HG02885 (cell line): ENCODE measurements at regions not wholly inside any gene's neighbourhood (a gene's known extent, or its start where the extent isn't known, plus 50 kb on each side); places are given as distances from the start of the nearest gene placed in this dataset.

ENCODE experiments used
- ATAC-seq: cut with Tn5 transposase; IDR thresholded peaks from one replicate; pipeline ENCODE4 v1.9.1; 2021; ENCODE audit warnings: mild to moderate bottlenecking; ENCODE audit not compliant: unreplicated experiment, poor library complexity

- ATAC-seq = no peak
Measured at GRCh38 chr7:50178166-50178565, 85.1 kb upstream of the ZPBP start.

GRCh38 chr7:50174948-50175347 lies 81.9 kb upstream of the ZPBP start:
- no peak for ATAC-seq

- ATAC-seq = peak; percentile 74
Measured at GRCh38 chr7:50166997-50167965, 74.2 kb upstream of the ZPBP start.

- no peak for ATAC-seq
Measured at GRCh38 chr7:50164559-50165170, 71.6 kb upstream of the ZPBP start.

- no peak for ATAC-seq
Measured at GRCh38 chr7:50160206-50160605, 67.2 kb upstream of the ZPBP start.

GRCh38 chr7:50159154-50159553 lies 66.1 kb upstream of the ZPBP start:
- no peak for ATAC-seq

GRCh38 chr7:50156706-50157105 lies 63.7 kb upstream of the ZPBP start:
- no peak for ATAC-seq

GRCh38 chr7:50156163-50156562 lies 63.1 kb upstream of the ZPBP start:
- ATAC-seq = no peak

- no peak for ATAC-seq
Measured at GRCh38 chr7:50155755-50156154, 62.7 kb upstream of the ZPBP start.

GRCh38 chr7:50153995-50154394 lies 60.9 kb upstream of the ZPBP start:
- no peak for ATAC-seq

- ATAC-seq = no peak
Measured at GRCh38 chr7:50153148-50153547, 60.1 kb upstream of the ZPBP start.

GRCh38 chr7:50152486-50152885 lies 59.4 kb upstream of the ZPBP start:
- no peak for ATAC-seq

- ATAC-seq = no peak
Measured at GRCh38 chr7:50151661-50152060, 58.6 kb upstream of the ZPBP start.

- ATAC-seq = no peak
Measured at GRCh38 chr7:50151001-50151400, 58.0 kb upstream of the ZPBP start.

GRCh38 chr7:50149369-50149768 lies 56.3 kb upstream of the ZPBP start:
- no peak for ATAC-seq

GRCh38 chr7:50147951-50148808 lies 55.1 kb upstream of the ZPBP start:
- ATAC-seq = peak; percentile 52

GRCh38 chr7:50146692-50147091 lies 53.6 kb upstream of the ZPBP start:
- ATAC-seq = no peak

- ATAC-seq = peak; percentile 40
Measured at GRCh38 chr7:50145801-50146338, 52.8 kb upstream of the ZPBP start.

- no peak for ATAC-seq
Measured at GRCh38 chr7:50145226-50145625, 52.2 kb upstream of the ZPBP start.
